ENCODE measurements at regions not wholly inside any gene's neighbourhood (a gene's known extent, or its start where the extent isn't known, plus 50 kb on each side); places are given as distances from the start of the nearest gene placed in this dataset.

DNA sequence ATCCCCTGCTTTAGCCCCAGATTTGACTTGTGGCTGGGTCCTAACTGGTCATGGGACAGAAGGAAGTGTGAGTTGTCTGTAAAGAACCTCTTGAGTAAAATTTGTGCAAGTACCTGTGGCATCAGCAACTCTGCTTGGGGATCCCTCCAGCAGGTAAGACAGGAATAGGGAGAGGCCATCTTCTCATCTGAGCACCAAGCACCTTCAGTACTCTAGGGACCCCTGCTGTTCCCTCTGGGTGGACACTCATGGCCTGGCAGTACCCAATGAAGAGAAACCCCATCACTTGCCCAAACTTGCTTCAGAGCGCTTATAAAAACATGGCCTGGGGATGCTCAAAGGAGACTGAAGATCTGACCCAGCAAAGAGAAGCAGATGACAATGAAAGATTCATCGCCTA, 297.8 kb downstream of the SP3 start:
- H3K27me3 ChIP-seq (ENCODE audit: insufficient read depth, poor library complexity, severe bottlenecking), result no peaks in the 10 kb centered on the region
- ATAC-seq (ENCODE audit: low read depth) (peak; percentile 78), DNase-seq (ENCODE audit: low spot score) (no peak)
- no peaks in the 10 kb centered on the region for H3K36me3 ChIP-seq (ENCODE audit: low read depth)
- TF ChIP-seq, protein P1, sequence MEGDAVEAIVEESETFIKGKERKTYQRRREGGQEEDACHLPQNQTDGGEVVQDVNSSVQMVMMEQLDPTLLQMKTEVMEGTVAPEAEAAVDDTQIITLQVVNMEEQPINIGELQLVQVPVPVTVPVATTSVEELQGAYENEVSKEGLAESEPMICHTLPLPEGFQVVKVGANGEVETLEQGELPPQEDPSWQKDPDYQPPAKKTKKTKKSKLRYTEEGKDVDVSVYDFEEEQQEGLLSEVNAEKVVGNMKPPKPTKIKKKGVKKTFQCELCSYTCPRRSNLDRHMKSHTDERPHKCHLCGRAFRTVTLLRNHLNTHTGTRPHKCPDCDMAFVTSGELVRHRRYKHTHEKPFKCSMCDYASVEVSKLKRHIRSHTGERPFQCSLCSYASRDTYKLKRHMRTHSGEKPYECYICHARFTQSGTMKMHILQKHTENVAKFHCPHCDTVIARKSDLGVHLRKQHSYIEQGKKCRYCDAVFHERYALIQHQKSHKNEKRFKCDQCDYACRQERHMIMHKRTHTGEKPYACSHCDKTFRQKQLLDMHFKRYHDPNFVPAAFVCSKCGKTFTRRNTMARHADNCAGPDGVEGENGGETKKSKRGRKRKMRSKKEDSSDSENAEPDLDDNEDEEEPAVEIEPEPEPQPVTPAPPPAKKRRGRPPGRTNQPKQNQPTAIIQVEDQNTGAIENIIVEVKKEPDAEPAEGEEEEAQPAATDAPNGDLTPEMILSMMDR (IDR thresholded peaks at IDR 0.05; ENCODE audit: poor library complexity, severe bottlenecking), result peak; percentile 26
- no peaks in the 10 kb centered on the region for H3K9me3 ChIP-seq (ENCODE audit: severe bottlenecking)
- peaks cover 12% of the 10 kb centered on the region for H3K4me1 ChIP-seq (ENCODE audit: insufficient read depth, poor library complexity, severe bottlenecking)
- no peak overlapping the region for H3K4me3 ChIP-seq (ENCODE audit: severe bottlenecking)
- H3K27ac ChIP-seq (ENCODE audit: poor library complexity, severe bottlenecking), result no peak overlapping the region

DNA sequence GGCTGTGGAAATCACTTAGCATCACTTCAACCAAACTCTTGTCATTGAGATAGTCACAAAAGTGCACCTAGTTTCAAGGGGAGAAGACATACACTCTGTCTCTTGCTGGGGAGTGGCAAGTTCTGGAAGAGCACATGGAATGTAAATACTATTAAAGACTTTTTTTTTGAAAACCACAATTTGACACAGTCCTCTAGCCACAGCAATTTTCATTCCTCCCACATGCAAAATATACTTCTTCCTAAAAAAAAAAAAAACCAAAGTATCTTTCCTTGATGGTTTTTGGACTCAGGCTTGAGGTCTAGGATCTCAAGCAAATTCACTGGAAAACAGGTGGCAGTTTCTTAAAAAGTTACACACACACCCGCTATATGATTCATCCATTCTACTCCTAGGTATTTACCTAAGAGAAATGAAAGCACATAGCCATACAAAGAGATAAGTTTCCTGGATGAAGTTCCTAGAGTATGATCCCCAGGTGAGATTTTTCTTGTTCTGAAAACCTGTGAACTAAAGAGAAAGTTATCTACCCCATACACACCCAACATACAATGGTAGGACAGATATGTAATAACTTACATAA, 295.8 kb downstream of the SP3 start:
- H3K27ac ChIP-seq (ENCODE audit: poor library complexity, severe bottlenecking), result no peak overlapping the region
- peaks cover 12% of the 10 kb centered on the region for H3K4me1 ChIP-seq (ENCODE audit: insufficient read depth, poor library complexity, severe bottlenecking)
- no peaks in the 10 kb centered on the region for H3K36me3 ChIP-seq (ENCODE audit: low read depth)
- H3K27me3 ChIP-seq (ENCODE audit: insufficient read depth, poor library complexity, severe bottlenecking), result no peaks in the 10 kb centered on the region
- TF ChIP-seq, protein P1 (IDR thresholded peaks at IDR 0.05; ENCODE audit: poor library complexity, severe bottlenecking), result no peak
- ATAC-seq (ENCODE audit: low read depth) (peak; percentile 67; the same call in 2 of the 3 replicates), DNase-seq (ENCODE audit: low spot score) (no peak)
- H3K4me3 ChIP-seq (ENCODE audit: severe bottlenecking), result no peak overlapping the region
- no peaks in the 10 kb centered on the region for H3K9me3 ChIP-seq (ENCODE audit: severe bottlenecking)

DNA sequence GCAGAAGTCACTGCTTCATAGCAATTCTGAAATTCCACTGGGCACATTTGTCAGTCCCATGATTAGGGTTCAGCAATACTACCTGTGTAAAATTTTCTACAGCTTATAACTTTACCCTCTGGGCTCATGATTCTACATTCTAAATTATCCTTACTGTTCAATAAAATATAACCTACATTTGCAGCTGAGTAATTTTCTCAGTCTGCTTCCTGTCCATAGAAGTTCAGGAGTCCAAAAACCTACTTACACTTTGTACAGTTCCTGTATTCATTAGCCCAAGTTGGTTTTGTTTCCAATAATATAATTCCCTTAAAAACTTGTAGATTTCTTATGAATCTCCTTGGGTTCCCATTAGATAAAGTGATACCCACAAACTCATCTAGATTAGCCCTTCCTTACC, 295.3 kb downstream of the SP3 start:
- Histone ChIP-seq H3K9me3 (ENCODE audit: severe bottlenecking) (no peaks in the 10 kb centered on the region), H3K4me3 (ENCODE audit: severe bottlenecking) (no peak overlapping the region), H3K27me3 (ENCODE audit: insufficient read depth, poor library complexity, severe bottlenecking) (no peaks in the 10 kb centered on the region), H3K27ac (ENCODE audit: poor library complexity, severe bottlenecking) (no peak overlapping the region), H3K36me3 (ENCODE audit: low read depth) (no peaks in the 10 kb centered on the region), H3K4me1 (ENCODE audit: insufficient read depth, poor library complexity, severe bottlenecking) (peaks cover 12% of the 10 kb centered on the region)
- DNase-seq (ENCODE audit: low spot score), result no peak
- no peak for ATAC-seq (ENCODE audit: low read depth)
- TF ChIP-seq, protein P1 (IDR thresholded peaks at IDR 0.05; ENCODE audit: poor library complexity, severe bottlenecking), result no peak

DNA sequence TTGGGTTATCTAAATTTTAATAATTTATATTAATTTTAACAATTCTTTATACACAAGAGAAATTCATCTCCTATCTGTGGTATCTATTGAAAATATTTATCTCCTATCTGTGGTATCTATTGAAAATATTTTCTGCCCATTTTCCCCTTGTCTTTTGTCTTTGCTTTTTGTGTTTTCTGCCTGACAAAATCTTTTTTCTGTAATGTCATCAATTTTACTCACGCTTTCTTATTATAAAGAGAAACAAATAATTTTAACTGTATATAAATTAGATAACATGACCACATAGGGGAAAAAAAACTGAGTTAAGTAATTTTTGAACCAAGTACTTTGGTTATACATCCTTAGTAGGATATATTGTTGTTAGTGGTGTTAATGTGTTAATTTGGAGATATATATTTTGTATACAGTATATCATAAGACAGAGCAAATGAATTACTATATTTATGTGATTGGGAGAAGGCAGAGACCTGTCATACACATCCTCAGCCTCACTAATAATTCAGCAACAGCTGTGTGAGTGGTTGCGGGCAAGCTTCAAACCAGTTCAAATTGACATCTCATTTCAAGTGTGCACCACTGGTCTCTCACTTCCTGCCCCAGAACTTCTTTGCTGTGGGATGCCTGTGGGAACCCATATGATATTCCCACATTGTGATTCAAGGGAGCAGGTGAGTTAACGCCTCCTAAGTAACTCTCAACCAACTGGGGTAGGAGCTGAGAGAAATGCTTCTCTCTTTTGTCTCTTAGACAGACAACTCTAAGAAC, 292.4 kb downstream of the SP3 start:
- Histone ChIP-seq H3K9me3 (ENCODE audit: severe bottlenecking) (no peaks in the 10 kb centered on the region), H3K27me3 (ENCODE audit: insufficient read depth, poor library complexity, severe bottlenecking) (no peaks in the 10 kb centered on the region), H3K4me3 (ENCODE audit: severe bottlenecking) (no peak overlapping the region), H3K4me1 (ENCODE audit: insufficient read depth, poor library complexity, severe bottlenecking) (peaks cover 13% of the 10 kb centered on the region), H3K36me3 (ENCODE audit: low read depth) (no peaks in the 10 kb centered on the region), H3K27ac (ENCODE audit: poor library complexity, severe bottlenecking) (no peak overlapping the region)
- DNase-seq (ENCODE audit: low spot score) (no peak), ATAC-seq (ENCODE audit: low read depth) (no peak)
- TF ChIP-seq, protein P1 (IDR thresholded peaks at IDR 0.05; ENCODE audit: poor library complexity, severe bottlenecking), result no peak

DNA sequence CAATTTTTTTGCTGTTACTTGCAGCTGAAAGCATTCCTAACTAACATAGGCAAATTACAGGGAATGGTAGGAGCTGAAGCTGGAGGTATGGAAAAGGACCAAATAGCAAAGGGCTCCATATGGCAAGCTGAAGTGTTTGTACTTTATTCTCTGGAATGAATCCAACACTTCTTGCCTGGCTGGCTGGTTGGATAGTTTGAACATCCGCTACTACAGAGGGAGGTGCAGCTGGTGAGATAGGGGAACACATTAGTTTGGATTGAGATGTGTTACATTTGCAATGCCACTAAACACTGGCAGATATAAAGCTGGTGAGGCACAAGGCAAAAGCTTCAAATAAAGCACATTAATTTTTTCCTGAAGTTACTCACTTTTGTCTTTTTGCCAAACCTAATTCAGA, 291.5 kb downstream of the SP3 start:
- ATAC-seq (ENCODE audit: low read depth) (no peak), DNase-seq (ENCODE audit: low spot score) (no peak)
- TF ChIP-seq, protein P1 (IDR thresholded peaks at IDR 0.05; ENCODE audit: poor library complexity, severe bottlenecking), result no peak

More for the DNA sequence above, 291.5 kb downstream of the SP3 start:
- Histone ChIP-seq H3K27me3 (ENCODE audit: insufficient read depth, poor library complexity, severe bottlenecking) (no peaks in the 10 kb centered on the region), H3K9me3 (ENCODE audit: severe bottlenecking) (no peaks in the 10 kb centered on the region), H3K4me3 (ENCODE audit: severe bottlenecking) (no peak overlapping the region), H3K4me1 (ENCODE audit: insufficient read depth, poor library complexity, severe bottlenecking) (peaks cover 13% of the 10 kb centered on the region), H3K36me3 (ENCODE audit: low read depth) (no peaks in the 10 kb centered on the region), H3K27ac (ENCODE audit: poor library complexity, severe bottlenecking) (no peak overlapping the region)
